ENCODE measurements at regions not wholly inside any gene's neighbourhood (a gene's known extent, or its start where the extent isn't known, plus 50 kb on each side); places are given as distances from the start of the nearest gene placed in this dataset.

DNA sequence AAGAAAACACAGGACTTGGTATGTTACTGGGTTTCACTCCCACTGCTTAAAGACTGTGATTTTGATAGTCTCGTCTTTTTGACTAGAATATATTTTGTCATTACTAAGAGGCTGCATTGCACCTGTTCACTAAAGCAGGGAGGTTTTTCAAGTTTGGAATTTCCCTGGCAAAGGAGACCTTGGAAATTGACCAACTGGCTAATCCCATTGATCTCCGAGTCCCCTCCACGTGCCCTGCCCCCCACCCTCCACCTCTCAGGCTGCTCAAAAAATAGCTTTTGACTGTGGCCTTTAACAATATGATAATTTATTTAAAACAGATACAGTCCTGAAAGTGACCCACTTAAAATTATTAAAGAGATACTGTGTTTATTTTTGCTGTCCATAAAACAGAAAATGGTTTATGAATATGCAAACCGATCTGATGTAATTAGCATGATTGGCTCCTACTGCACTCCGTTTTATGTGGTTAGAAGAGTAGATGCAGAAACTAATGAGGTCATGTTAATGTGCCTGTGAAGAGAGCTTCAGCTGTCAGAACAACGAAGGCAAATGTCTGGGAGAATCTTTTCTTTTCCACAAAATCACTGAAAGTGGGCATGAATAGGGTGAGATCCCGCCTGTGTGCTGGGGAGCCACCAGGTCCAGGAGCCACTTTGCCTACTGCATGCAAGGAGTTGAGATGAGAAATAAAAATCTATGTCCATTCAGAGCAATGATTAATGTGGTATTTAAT, 361.5 kb downstream of the RRAGC start:
- TF ChIP-seq, protein P1, sequence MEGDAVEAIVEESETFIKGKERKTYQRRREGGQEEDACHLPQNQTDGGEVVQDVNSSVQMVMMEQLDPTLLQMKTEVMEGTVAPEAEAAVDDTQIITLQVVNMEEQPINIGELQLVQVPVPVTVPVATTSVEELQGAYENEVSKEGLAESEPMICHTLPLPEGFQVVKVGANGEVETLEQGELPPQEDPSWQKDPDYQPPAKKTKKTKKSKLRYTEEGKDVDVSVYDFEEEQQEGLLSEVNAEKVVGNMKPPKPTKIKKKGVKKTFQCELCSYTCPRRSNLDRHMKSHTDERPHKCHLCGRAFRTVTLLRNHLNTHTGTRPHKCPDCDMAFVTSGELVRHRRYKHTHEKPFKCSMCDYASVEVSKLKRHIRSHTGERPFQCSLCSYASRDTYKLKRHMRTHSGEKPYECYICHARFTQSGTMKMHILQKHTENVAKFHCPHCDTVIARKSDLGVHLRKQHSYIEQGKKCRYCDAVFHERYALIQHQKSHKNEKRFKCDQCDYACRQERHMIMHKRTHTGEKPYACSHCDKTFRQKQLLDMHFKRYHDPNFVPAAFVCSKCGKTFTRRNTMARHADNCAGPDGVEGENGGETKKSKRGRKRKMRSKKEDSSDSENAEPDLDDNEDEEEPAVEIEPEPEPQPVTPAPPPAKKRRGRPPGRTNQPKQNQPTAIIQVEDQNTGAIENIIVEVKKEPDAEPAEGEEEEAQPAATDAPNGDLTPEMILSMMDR (IDR thresholded peaks at IDR 0.05; ENCODE audit: insufficient read depth, low read length, poor library complexity, severe bottlenecking): no peak
- no peak for TF ChIP-seq EZH2phosphoT487 (conservative IDR thresholded peaks at IDR 0.05; ENCODE audit: low read length)
